Thyroid gland (tissue), 4 donors: ENCODE measurements at regions not wholly inside any gene's neighbourhood (a gene's known extent, or its start where the extent isn't known, plus 50 kb on each side); places are given as distances from the start of the nearest gene placed in this dataset.

Source experiments
- DNase-seq, 2 donors: peaks; one replicate each; pipeline ENCODE4 v3.0.0-alpha.2; 2019
- H3K27ac ChIP-seq, 3 donors: fragments of 200-600 bp; sonication (generic); 1 replicate in 2 of 3; 2 replicates in 1 of 3; pipeline ENCODE4 v1.5.1; 2016 to 2019; ENCODE audit warnings: mild to moderate bottlenecking in 1 of 3, moderate library complexity in 1 of 3
- H3K27me3 ChIP-seq: fragments of 200-600 bp; sonication (generic); one replicate; pipeline ENCODE4 v1.5.1; 2019
- H3K36me3 ChIP-seq, 2 donors: fragments of 200-600 bp; sonication (generic); one replicate each; pipeline ENCODE4 v1.5.1; 2016 to 2019
- H3K4me1 ChIP-seq, 2 donors: fragments of 200-600 bp; sonication (generic); one replicate each; pipeline ENCODE4 v1.5.1; 2017 to 2019
- H3K4me3 ChIP-seq, 3 donors: fragments of 200-600 bp; sonication (generic); replicated peaks in 1 of 3; 1 replicate in 2 of 3; 2 replicates in 1 of 3; pipeline ENCODE4 v1.5.1; 2016; ENCODE audit warnings: mild to moderate bottlenecking in 1 of 3
- H3K9me3 ChIP-seq: fragments of 200-600 bp; sonication (generic); one replicate; pipeline ENCODE4 v1.5.1; 2017
- POLR2A ChIP-seq, 2 donors: fragments of 450-650 bp; IDR thresholded peaks; one replicate each; pipeline ENCODE4 v1.6.1; 2017; ENCODE audit warnings: antibody characterized with exemption in 2 of 2, mild to moderate bottlenecking in 2 of 2, moderate library complexity in 1 of 2
- WGBS, 2 donors: methylation state at CpG; one replicate each; pipeline ENCODE4 v1.1.5; 2017; 5-methylcytosine and 5-hydroxymethylcytosine counted together
- intact Hi-C: fragments of 100-400 bp; cut with DNase I; formaldehyde crosslinking; loops from one replicate; pipeline ENCODE4 v1.15.1; 2023
- TF ChIP-seq, protein P1 (sequence below), 6 experiments: fragments of 200-600 bp in 3 of 6; fragments of 450-650 bp in 3 of 6; sonication (generic) in 3 of 6; IDR thresholded peaks; one replicate each; pipeline ENCODE4 v1.5.1; 2016 to 2019; ENCODE audit warnings: antibody characterized with exemption in 6 of 6, mild to moderate bottlenecking in 2 of 6, inconsistent platforms in 1 of 6, moderate library complexity in 1 of 6

- DNase-seq = no peak
- H3K27ac ChIP-seq = no peak overlapping the region
- TF ChIP-seq POLR2A (IDR thresholded peaks at IDR 0.05) = no peak
- TF ChIP-seq, protein P1, sequence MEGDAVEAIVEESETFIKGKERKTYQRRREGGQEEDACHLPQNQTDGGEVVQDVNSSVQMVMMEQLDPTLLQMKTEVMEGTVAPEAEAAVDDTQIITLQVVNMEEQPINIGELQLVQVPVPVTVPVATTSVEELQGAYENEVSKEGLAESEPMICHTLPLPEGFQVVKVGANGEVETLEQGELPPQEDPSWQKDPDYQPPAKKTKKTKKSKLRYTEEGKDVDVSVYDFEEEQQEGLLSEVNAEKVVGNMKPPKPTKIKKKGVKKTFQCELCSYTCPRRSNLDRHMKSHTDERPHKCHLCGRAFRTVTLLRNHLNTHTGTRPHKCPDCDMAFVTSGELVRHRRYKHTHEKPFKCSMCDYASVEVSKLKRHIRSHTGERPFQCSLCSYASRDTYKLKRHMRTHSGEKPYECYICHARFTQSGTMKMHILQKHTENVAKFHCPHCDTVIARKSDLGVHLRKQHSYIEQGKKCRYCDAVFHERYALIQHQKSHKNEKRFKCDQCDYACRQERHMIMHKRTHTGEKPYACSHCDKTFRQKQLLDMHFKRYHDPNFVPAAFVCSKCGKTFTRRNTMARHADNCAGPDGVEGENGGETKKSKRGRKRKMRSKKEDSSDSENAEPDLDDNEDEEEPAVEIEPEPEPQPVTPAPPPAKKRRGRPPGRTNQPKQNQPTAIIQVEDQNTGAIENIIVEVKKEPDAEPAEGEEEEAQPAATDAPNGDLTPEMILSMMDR (IDR thresholded peaks at IDR 0.05) = no peak
- intact Hi-C loops = no loop called here
- H3K4me3 ChIP-seq = no peak overlapping the region
- H3K27me3 ChIP-seq = no peaks in the 10 kb centered on the region
- no peaks in the 10 kb centered on the region for H3K9me3 ChIP-seq
- peaks cover 15 to 22% of the 10 kb centered on the region in 2 donors for H3K4me1 ChIP-seq
- no peaks in the 10 kb centered on the region for H3K36me3 ChIP-seq
- 86 to 89% methylated on average over 1 of the region's 1 CpG for WGBS, 2 donors
Observed at GRCh38 chr18:44590956-44591670, 89.6 kb upstream of the SETBP1 start.

DNA sequence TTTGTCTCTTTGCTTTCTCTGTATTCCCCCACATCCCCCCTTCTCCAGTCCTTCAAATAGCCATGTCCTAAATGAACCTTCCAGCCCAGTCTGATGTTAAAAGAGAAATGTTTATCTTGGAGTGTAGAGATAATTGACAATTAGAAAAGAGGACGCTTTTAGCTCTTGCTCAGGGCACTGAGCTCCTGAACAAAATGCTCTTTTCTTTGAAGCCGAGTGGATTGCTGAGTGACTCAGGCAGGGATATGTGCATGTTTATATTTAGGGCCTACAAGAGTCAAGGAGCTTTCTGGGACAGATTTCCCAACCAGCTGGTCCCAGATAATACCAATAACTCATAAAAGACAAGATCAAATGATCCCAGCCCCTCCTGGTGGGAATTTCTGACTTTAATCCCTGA lies 88.0 kb upstream of the SETBP1 start:
- TF ChIP-seq, protein P1 (IDR thresholded peaks at IDR 0.05) = no peak
- no peak for TF ChIP-seq POLR2A (IDR thresholded peaks at IDR 0.05)
- no peak overlapping the region for H3K27ac ChIP-seq
- intact Hi-C loops = no loop called here
- H3K27me3 ChIP-seq = no peaks in the 10 kb centered on the region
- 57 to 73% methylated on average over 2 of the region's 2 CpGs for WGBS, 2 donors
- no peaks in the 10 kb centered on the region for H3K36me3 ChIP-seq
- DNase-seq = no peak
- no peaks in the 10 kb centered on the region for H3K9me3 ChIP-seq
- no peak overlapping the region for H3K4me3 ChIP-seq
- peaks cover 15 to 22% of the 10 kb centered on the region in 2 donors for H3K4me1 ChIP-seq

- no peak overlapping the region for H3K27ac ChIP-seq
- peaks cover 8 to 22% of the 10 kb centered on the region in 2 donors for H3K4me1 ChIP-seq
- H3K9me3 ChIP-seq = no peaks in the 10 kb centered on the region
- H3K4me3 ChIP-seq = no peak overlapping the region
- H3K36me3 ChIP-seq = no peaks in the 10 kb centered on the region
- WGBS, 2 donors = 39 to 49% methylated on average over 3 of the region's 3 CpGs
- intact Hi-C loops = no loop called here
- DNase-seq = no peak
- TF ChIP-seq, protein P1 (IDR thresholded peaks at IDR 0.05) = no peak
- no peak for TF ChIP-seq POLR2A (IDR thresholded peaks at IDR 0.05)
- no peaks in the 10 kb centered on the region for H3K27me3 ChIP-seq
Observed at GRCh38 chr18:44594799-44595467, 85.8 kb upstream of the SETBP1 start.

DNA sequence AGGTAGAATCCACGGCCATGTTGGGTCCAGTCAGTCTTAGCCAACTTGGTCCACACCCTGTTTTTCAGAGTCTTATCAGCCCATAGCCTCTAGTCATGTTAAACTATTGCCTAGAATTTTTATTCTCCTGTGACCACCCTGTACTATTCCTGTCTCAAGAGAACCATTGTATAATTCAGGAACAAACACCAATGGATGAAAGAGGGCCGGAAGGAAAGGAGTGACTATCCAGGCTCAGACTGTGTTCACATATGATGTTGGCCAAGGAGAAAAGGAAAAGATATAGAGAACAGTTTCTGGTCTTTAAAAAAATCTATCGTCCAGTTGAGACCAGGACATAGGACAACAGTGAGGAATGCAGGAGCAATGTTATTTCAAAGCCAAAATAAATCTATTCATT lies 82.9 kb upstream of the SETBP1 start:
- H3K4me3 ChIP-seq = no peak overlapping the region
- no peak overlapping the region for H3K27ac ChIP-seq
- no peaks in the 10 kb centered on the region for H3K36me3 ChIP-seq
- peaks cover 8 to 22% of the 10 kb centered on the region in 2 donors for H3K4me1 ChIP-seq
- DNase-seq = no peak
- WGBS, 2 donors = 90 to 92% methylated on average over 3 of the region's 3 CpGs
- intact Hi-C loops = no loop called here
- TF ChIP-seq POLR2A (IDR thresholded peaks at IDR 0.05) = no peak
- TF ChIP-seq, protein P1 (IDR thresholded peaks at IDR 0.05) = no peak
- H3K27me3 ChIP-seq = no peaks in the 10 kb centered on the region
- no peaks in the 10 kb centered on the region for H3K9me3 ChIP-seq

- TF ChIP-seq POLR2A (IDR thresholded peaks at IDR 0.05) = no peak
- TF ChIP-seq, protein P1 (IDR thresholded peaks at IDR 0.05) = no peak
- no peak overlapping the region for H3K27ac ChIP-seq
- H3K27me3 ChIP-seq = no peaks in the 10 kb centered on the region
- no peaks in the 10 kb centered on the region for H3K9me3 ChIP-seq
- DNase-seq = no peak
- H3K4me1 ChIP-seq = peaks cover 8 to 22% of the 10 kb centered on the region in 2 donors
- no peak overlapping the region for H3K4me3 ChIP-seq
- intact Hi-C loops = no loop called here
- no peaks in the 10 kb centered on the region for H3K36me3 ChIP-seq
- 86 to 93% methylated on average over 4 of the region's 4 CpGs for WGBS, 2 donors
Observed at GRCh38 chr18:44598514-44598913, 82.2 kb upstream of the SETBP1 start.
